HG02884 (cell line): ENCODE measurements at regions not wholly inside any gene's neighbourhood (a gene's known extent, or its start where the extent isn't known, plus 50 kb on each side); places are given as distances from the start of the nearest gene placed in this dataset.
"Not testable (repeated sequence)": the region's sequence is repeated elsewhere in the genome, so short reads cannot be mapped to it uniquely, and the experiment has no call there.

ENCODE experiments used
- ATAC-seq: cut with Tn5 transposase; IDR thresholded peaks from one replicate; pipeline ENCODE4 v1.9.1; 2021; ENCODE audit warnings: mild to moderate bottlenecking, moderate library complexity; ENCODE audit not compliant: unreplicated experiment

- no peak for ATAC-seq
Measured at GRCh38 chr6:140274548-140274947, 900.1 kb upstream of the CITED2 start.

GRCh38 chr6:140271759-140272377 lies 897.4 kb upstream of the CITED2 start:
- ATAC-seq: peak; percentile 97

GRCh38 chr6:140269591-140270165 lies 895.2 kb upstream of the CITED2 start:
- no peak for ATAC-seq

GRCh38 chr6:140264431-140264830 lies 890.0 kb upstream of the CITED2 start:
- no peak for ATAC-seq

- not testable (repeated sequence) for ATAC-seq
Measured at GRCh38 chr6:140258302-140258701, 883.9 kb upstream of the CITED2 start.

GRCh38 chr6:140256248-140256647 lies 881.8 kb upstream of the CITED2 start:
- no peak for ATAC-seq

- no peak for ATAC-seq
Measured at GRCh38 chr6:140253096-140253495, 878.6 kb upstream of the CITED2 start.

GRCh38 chr6:140252099-140252498 lies 877.7 kb upstream of the CITED2 start:
- ATAC-seq: no peak

GRCh38 chr6:140245296-140246040 lies 871.0 kb upstream of the CITED2 start:
- no peak for ATAC-seq

GRCh38 chr6:140237251-140237650 lies 862.8 kb upstream of the CITED2 start:
- ATAC-seq: no peak

GRCh38 chr6:140236732-140237131 lies 862.3 kb upstream of the CITED2 start:
- ATAC-seq: no peak

- no peak for ATAC-seq
Measured at GRCh38 chr6:140230282-140230681, 855.8 kb upstream of the CITED2 start.

- ATAC-seq: no peak
Measured at GRCh38 chr6:140228491-140228890, 854.0 kb upstream of the CITED2 start.

GRCh38 chr6:140226637-140227036 lies 852.2 kb upstream of the CITED2 start:
- ATAC-seq: no peak

- no peak for ATAC-seq
Measured at GRCh38 chr6:140225701-140226436, 851.4 kb upstream of the CITED2 start.

GRCh38 chr6:140217283-140217682 lies 842.8 kb upstream of the CITED2 start:
- no peak for ATAC-seq

GRCh38 chr6:140209775-140210174 lies 835.3 kb upstream of the CITED2 start:
- no peak for ATAC-seq

- ATAC-seq: no peak
Measured at GRCh38 chr6:140208286-140208685, 833.8 kb upstream of the CITED2 start.

GRCh38 chr6:140205795-140206593 lies 831.5 kb upstream of the CITED2 start:
- no peak for ATAC-seq

GRCh38 chr6:140204154-140204553 lies 829.7 kb upstream of the CITED2 start:
- ATAC-seq: no peak

- ATAC-seq: no peak
Measured at GRCh38 chr6:140203661-140204147, 829.3 kb upstream of the CITED2 start.
